PC-3 (cell line): ENCODE measurements at regions not wholly inside any gene's neighbourhood (a gene's known extent, or its start where the extent isn't known, plus 50 kb on each side); places are given as distances from the start of the nearest gene placed in this dataset.

Experiments
- ATAC-seq: fragments of 200-7000 bp; cut with Tn5 transposase; 2 replicates; pipeline ENCODE4 v1.9.1; 2020; ENCODE audit warnings: mild to moderate bottlenecking, moderate library complexity
- BruUV-seq: library from RNA; stranded (reverse); fragments of 400-500 nt; replicated peaks from 2 replicates; lab custom pipeline; 2021; lab: Mats Ljungman, UMichigan
- CTCF ChIA-PET: fragments of 300-600 bp; sonication (Branson Sonifier 250); formaldehyde crosslinking; loops from one replicate; lab custom pipeline; 2022; ENCODE audit warnings: antibody characterized with exemption; lab: Charles Lee
- POLR2A ChIA-PET: fragments of 300-600 bp; sonication (Branson Sonifier 250); formaldehyde crosslinking; loops from one replicate; lab custom pipeline; 2022; ENCODE audit warnings: antibody characterized with exemption; ENCODE audit not compliant: unreplicated experiment; lab: Charles Lee
- DNase-seq: peaks from one replicate; pipeline ENCODE4 v3.0.0-alpha.2; 2015
- H2AFZ ChIP-seq: fragments of 300-600 bp; sonication (generic); 2 replicates; pipeline ENCODE4 v1.6.0; 2016; ENCODE audit warnings: antibody characterized with exemption, low read length
- H3F3A ChIP-seq: fragments of 300-600 bp; sonication (generic); one replicate; pipeline ENCODE4 v1.6.0; 2017; ENCODE audit warnings: antibody characterized with exemption, low read length, control low read depth, mild to moderate bottlenecking; ENCODE audit not compliant: unreplicated experiment
- H3K27ac ChIP-seq: fragments of 300-600 bp; sonication (generic); 2 replicates; pipeline ENCODE4 v1.5.1; 2016; ENCODE audit warnings: mild to moderate bottlenecking, low read length
- H3K27me3 ChIP-seq: fragments of 300-600 bp; sonication (generic); 2 replicates; pipeline ENCODE4 v1.6.1; 2016; ENCODE audit warnings: low read length, mixed read lengths
- H3K36me3 ChIP-seq: fragments of 300-600 bp; sonication (generic); 2 replicates; pipeline ENCODE4 v1.6.1; 2016; ENCODE audit warnings: low read depth, mixed run types, low read length, mixed read lengths
- H3K4me1 ChIP-seq: fragments of 300-600 bp; sonication (generic); 2 replicates; pipeline ENCODE4 v1.5.1; 2016; ENCODE audit warnings: low read length; ENCODE audit not compliant: insufficient read depth
- H3K4me2 ChIP-seq: fragments of 300-600 bp; sonication (generic); 2 replicates; pipeline ENCODE4 v1.6.0; 2016; ENCODE audit warnings: low read length
- H3K4me3 ChIP-seq: fragments of 300-600 bp; sonication (generic); 2 replicates; pipeline ENCODE4 v1.5.1; 2016; ENCODE audit warnings: mild to moderate bottlenecking, low read length, mixed read lengths
- H3K79me2 ChIP-seq: fragments of 300-600 bp; sonication (generic); 2 replicates; pipeline ENCODE4 v1.6.1; 2017; ENCODE audit warnings: low read length, mixed read lengths
- H3K9ac ChIP-seq: fragments of 300-600 bp; sonication (generic); 2 replicates; pipeline ENCODE4 v1.6.0; 2016; ENCODE audit warnings: mild to moderate bottlenecking, low read length
- H3K9me2 ChIP-seq: fragments of 300-600 bp; sonication (generic); replicated peaks from 2 replicates; pipeline ENCODE4 v1.6.1; 2016; ENCODE audit warnings: mixed run types, low read length, mixed read lengths
- H3K9me3 ChIP-seq: fragments of 300-600 bp; sonication (generic); 2 replicates; pipeline ENCODE4 v1.6.1; 2016; ENCODE audit warnings: low read length, mixed read lengths
- H4K20me1 ChIP-seq: fragments of 300-600 bp; sonication (generic); 2 replicates; pipeline ENCODE4 v1.6.1; 2016; ENCODE audit warnings: low read length, mixed read lengths
- EZH2 ChIP-seq: fragments of 300-600 bp; sonication (generic); IDR thresholded peaks from one replicate; pipeline ENCODE4 v1.6.1; 2017; ENCODE audit warnings: antibody characterized with exemption, mild to moderate bottlenecking, low read length; ENCODE audit not compliant: unreplicated experiment
- EZH2phosphoT487 ChIP-seq: fragments of 300-600 bp; sonication (generic); IDR thresholded peaks from 2 replicates; pipeline ENCODE4 v1.6.1; 2018; ENCODE audit warnings: mild to moderate bottlenecking, antibody characterized with exemption, low read length, borderline replicate concordance
- intact Hi-C: fragments of 100-400 bp; cut with micrococcal nuclease; formaldehyde crosslinking; loops from 2 replicates; pipeline ENCODE4 v1.9.0; 2023
- TF ChIP-seq, protein P1 (sequence below): fragments of 300-600 bp; sonication (generic); conservative IDR thresholded peaks from 2 replicates; pipeline ENCODE4 v1.5.1; 2017; ENCODE audit warnings: antibody characterized with exemption, low read depth, mild to moderate bottlenecking, low read length

DNA sequence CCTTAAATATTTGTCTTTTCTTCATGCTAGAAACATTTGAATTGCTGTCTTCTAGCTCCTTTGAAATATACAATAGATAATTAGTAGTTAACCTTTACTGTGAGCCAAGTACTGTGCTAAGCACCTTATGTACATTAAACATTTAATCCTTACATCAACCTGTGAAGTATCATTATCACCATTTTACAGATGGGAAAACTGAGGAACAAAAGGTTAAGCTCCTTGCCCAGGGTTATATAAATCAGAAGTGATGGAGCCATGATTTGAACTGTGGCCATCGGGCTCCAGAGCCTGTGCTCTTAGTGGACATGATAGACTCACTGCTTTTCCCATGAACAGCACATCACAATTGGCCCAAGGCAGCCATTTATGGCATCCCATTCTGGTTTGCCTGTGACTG is 140.9 kb downstream of the UNC5CL start:
- no peak overlapping the region for H3K9ac ChIP-seq
- no peaks in the 10 kb centered on the region for H3K27me3 ChIP-seq
- DNase-seq (no peak), ATAC-seq (no peak)
- H2AFZ ChIP-seq: no peak overlapping the region
- no peaks in the 10 kb centered on the region for H4K20me1 ChIP-seq
- ChIA-PET CTCF (no interaction called here), POLR2A (no interaction called here)
- H3K4me2 ChIP-seq: no peak overlapping the region
- no TSS peak for BruUV-seq
- H3K9me2 ChIP-seq: no peaks in the 10 kb centered on the region
- no peaks in the 10 kb centered on the region for H3K79me2 ChIP-seq
- H3K4me1 ChIP-seq: no peaks in the 10 kb centered on the region
- H3K4me3 ChIP-seq: no peak overlapping the region
- H3K36me3 ChIP-seq: no peaks in the 10 kb centered on the region
- TF ChIP-seq EZH2phosphoT487: no peak
- no peak for TF ChIP-seq EZH2
- TF ChIP-seq, protein P1, sequence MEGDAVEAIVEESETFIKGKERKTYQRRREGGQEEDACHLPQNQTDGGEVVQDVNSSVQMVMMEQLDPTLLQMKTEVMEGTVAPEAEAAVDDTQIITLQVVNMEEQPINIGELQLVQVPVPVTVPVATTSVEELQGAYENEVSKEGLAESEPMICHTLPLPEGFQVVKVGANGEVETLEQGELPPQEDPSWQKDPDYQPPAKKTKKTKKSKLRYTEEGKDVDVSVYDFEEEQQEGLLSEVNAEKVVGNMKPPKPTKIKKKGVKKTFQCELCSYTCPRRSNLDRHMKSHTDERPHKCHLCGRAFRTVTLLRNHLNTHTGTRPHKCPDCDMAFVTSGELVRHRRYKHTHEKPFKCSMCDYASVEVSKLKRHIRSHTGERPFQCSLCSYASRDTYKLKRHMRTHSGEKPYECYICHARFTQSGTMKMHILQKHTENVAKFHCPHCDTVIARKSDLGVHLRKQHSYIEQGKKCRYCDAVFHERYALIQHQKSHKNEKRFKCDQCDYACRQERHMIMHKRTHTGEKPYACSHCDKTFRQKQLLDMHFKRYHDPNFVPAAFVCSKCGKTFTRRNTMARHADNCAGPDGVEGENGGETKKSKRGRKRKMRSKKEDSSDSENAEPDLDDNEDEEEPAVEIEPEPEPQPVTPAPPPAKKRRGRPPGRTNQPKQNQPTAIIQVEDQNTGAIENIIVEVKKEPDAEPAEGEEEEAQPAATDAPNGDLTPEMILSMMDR: no peak
- H3F3A ChIP-seq: no peaks in the 10 kb centered on the region
- no peak overlapping the region for H3K27ac ChIP-seq
- intact Hi-C loops: no loop called here
- no peaks in the 10 kb centered on the region for H3K9me3 ChIP-seq

DNA sequence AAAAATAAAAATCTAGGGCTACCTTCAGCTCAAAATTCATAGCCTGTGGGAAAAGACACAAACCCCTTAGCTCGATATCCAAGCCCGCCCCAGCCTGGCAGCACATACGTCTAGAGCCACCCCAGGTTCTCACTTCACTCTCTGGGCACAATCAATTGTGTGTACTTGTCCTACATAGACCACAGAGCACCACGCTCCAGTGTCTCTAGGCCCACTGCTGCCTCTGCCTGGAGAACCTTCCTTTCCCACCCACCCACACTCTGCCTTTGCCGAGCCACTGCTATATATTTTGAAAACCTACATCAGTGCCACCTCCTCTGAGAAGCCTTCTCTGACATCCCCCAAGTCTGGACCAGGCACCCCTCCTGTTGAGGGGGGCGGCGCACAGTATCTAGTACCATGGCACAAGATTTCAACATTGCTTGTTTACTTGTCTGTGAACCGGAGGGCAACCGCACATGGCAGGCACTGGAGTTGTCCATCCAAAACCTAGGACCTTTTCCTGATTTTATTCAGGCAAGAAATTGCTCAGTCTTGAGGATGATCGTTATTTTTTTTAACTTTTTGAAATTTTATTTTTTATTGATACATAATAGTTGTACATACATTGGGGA is 141.5 kb downstream of the UNC5CL start:
- no peak for ATAC-seq
- CTCF ChIA-PET: no interaction called here
- H3K27ac ChIP-seq: no peak overlapping the region

DNA sequence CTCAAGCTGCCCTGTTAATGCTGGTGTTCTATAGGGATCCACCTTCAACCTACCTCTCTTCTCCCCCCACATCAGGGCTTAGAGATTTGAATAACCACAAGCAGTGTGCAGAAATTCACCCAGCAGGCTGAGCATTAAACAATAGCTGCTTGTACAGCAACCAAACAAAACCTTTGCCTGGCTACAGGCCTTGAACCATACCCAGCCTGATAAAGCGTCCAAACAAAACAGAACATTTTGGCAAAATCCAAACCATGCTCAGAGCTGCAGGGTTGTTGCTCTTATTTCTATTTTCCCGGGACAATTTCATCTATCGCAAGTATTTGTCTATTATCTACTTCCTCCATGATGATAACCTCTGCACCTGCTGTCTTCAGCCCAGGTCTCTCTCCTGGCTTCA is 142.3 kb downstream of the UNC5CL start:
- no peak overlapping the region for H3K27ac ChIP-seq
- TF ChIP-seq EZH2 (no peak), EZH2phosphoT487 (no peak)
- TF ChIP-seq, protein P1: no peak
- H3K9ac ChIP-seq: no peak overlapping the region
- no peak overlapping the region for H3K4me2 ChIP-seq
- H2AFZ ChIP-seq: no peak overlapping the region
- no peaks in the 10 kb centered on the region for H3F3A ChIP-seq
- H3K9me3 ChIP-seq: no peaks in the 10 kb centered on the region
- no peak for DNase-seq
- no TSS peak for BruUV-seq
- no peaks in the 10 kb centered on the region for H3K4me1 ChIP-seq
- CTCF ChIA-PET: no interaction called here
- intact Hi-C loops: no loop called here
- POLR2A ChIA-PET: no interaction called here
- H3K79me2 ChIP-seq: no peaks in the 10 kb centered on the region
- H4K20me1 ChIP-seq: no peaks in the 10 kb centered on the region
- H3K9me2 ChIP-seq: no peaks in the 10 kb centered on the region
- H3K27me3 ChIP-seq: no peaks in the 10 kb centered on the region
- H3K4me3 ChIP-seq: no peak overlapping the region
- no peak for ATAC-seq
- H3K36me3 ChIP-seq: no peaks in the 10 kb centered on the region

More for the DNA sequence above, 141.5 kb downstream of the UNC5CL start:
- POLR2A ChIA-PET: no interaction called here
- intact Hi-C loops: no loop called here
- TF ChIP-seq EZH2phosphoT487 (no peak), EZH2 (no peak)
- no peak overlapping the region for H3K4me3 ChIP-seq
- no peaks in the 10 kb centered on the region for H3K4me1 ChIP-seq
- BruUV-seq: no TSS peak
- no peaks in the 10 kb centered on the region for H3K79me2 ChIP-seq
- H3K9me2 ChIP-seq: no peaks in the 10 kb centered on the region
- no peak for DNase-seq
- H3K36me3 ChIP-seq: no peaks in the 10 kb centered on the region
- H3K9ac ChIP-seq: no peak overlapping the region
- H3K27me3 ChIP-seq: no peaks in the 10 kb centered on the region
- no peak overlapping the region for H2AFZ ChIP-seq
- H3K9me3 ChIP-seq: no peaks in the 10 kb centered on the region
- H3K4me2 ChIP-seq: no peak overlapping the region
- H4K20me1 ChIP-seq: no peaks in the 10 kb centered on the region
- H3F3A ChIP-seq: no peaks in the 10 kb centered on the region
